GM12873 (cell line): ENCODE measurements at regions not wholly inside any gene's neighbourhood (a gene's known extent, or its start where the extent isn't known, plus 50 kb on each side); places are given as distances from the start of the nearest gene placed in this dataset.

Experiments
- CTCF ChIP-seq: IDR thresholded peaks from 2 replicates; pipeline ENCODE4 v1.5.1; 2012; ENCODE audit warnings: low read depth, mild to moderate bottlenecking, moderate library complexity, low read length, control low read depth; ENCODE audit not compliant: insufficient read depth; ENCODE audit errors: missing control alignments

- no peak for TF ChIP-seq CTCF
These were observed 61.1 kb upstream of the SLC35C1 start for GRCh38 chr11:45743556-45744468.

GRCh38 chr11:45741582-45741981 lies 63.4 kb upstream of the SLC35C1 start:
- TF ChIP-seq CTCF, result no peak

GRCh38 chr11:45741032-45741431 lies 63.9 kb upstream of the SLC35C1 start:
- no peak for TF ChIP-seq CTCF

GRCh38 chr11:45739866-45740265 lies 65.1 kb upstream of the SLC35C1 start:
- no peak for TF ChIP-seq CTCF

- no peak for TF ChIP-seq CTCF
These were observed 67.9 kb upstream of the SLC35C1 start for GRCh38 chr11:45737056-45737455.

GRCh38 chr11:45736424-45736823 lies 68.5 kb upstream of the SLC35C1 start:
- TF ChIP-seq CTCF, result no peak

- no peak for TF ChIP-seq CTCF
These were observed 67.8 kb upstream of the CHST1 start for GRCh38 chr11:45733176-45733575.
